CD4-positive, alpha-beta T cell (primary cell): ENCODE measurements at regions not wholly inside any gene's neighbourhood (a gene's known extent, or its start where the extent isn't known, plus 50 kb on each side); places are given as distances from the start of the nearest gene placed in this dataset.
"Not testable (repeated sequence)": the region's sequence is repeated elsewhere in the genome, so short reads cannot be mapped to it uniquely, and the experiment has no call there.

ENCODE experiments used
- ATAC-seq: fragments of 200-7000 bp; cut with Tn5 transposase; one replicate; pipeline ENCODE4 v1.10.0; 2022; ENCODE audit warnings: mild to moderate bottlenecking; ENCODE audit not compliant: poor library complexity
- CTCF ChIA-PET: fragments of 350-600 bp; sonication (Branson Sonifier 250); formaldehyde crosslinking; loops from one replicate; lab custom pipeline; 2021; ENCODE audit warnings: antibody characterized with exemption, inconsistent platforms; lab: Charles Lee
- POLR2A ChIA-PET: fragments of 350-600 bp; sonication (Branson Sonifier 250); formaldehyde crosslinking; loops from one replicate; lab custom pipeline; 2021; ENCODE audit warnings: antibody characterized with exemption, inconsistent platforms; lab: Charles Lee
- DNase-seq, 14 experiments: peaks; one replicate each; pipeline ENCODE4 v3.0.0-alpha.2; 2013 to 2020; ENCODE audit warnings: mixed read lengths in 2 of 14
- H3K27ac ChIP-seq, 2 donors: one replicate each; pipeline versions ENCODE4 v1.5.1 to v1.7.0; 2013; ENCODE audit warnings: low read length in 2 of 2, low read depth in 1 of 2, mild to moderate bottlenecking in 1 of 2
- H3K27me3 ChIP-seq, 2 experiments: 1 replicate in 1 of 2; 2 replicates in 1 of 2; pipeline versions ENCODE4 v1.6.1 to v1.7.0; 2013; ENCODE audit warnings: low read length in 2 of 2, control low read depth in 1 of 2, mild to moderate bottlenecking in 1 of 2, moderate library complexity in 1 of 2; ENCODE audit not compliant: insufficient read depth in 2 of 2, control insufficient read depth in 1 of 2
- H3K36me3 ChIP-seq: one replicate; pipeline ENCODE4 v1.6.1; 2013; ENCODE audit warnings: low read length, control low read depth; ENCODE audit not compliant: insufficient read depth
- H3K4me1 ChIP-seq: one replicate; pipeline ENCODE4 v1.6.1; 2013; ENCODE audit warnings: low read length, control low read depth; ENCODE audit not compliant: insufficient read depth
- H3K4me3 ChIP-seq: one replicate; pipeline ENCODE4 v1.5.1; 2013; ENCODE audit warnings: mild to moderate bottlenecking, low read length, moderate library complexity
- H3K9me3 ChIP-seq, 2 experiments: 1 replicate in 1 of 2; 2 replicates in 1 of 2; pipeline versions ENCODE4 v1.6.1 to v1.7.0; 2013; ENCODE audit warnings: low read length in 2 of 2, mild to moderate bottlenecking in 2 of 2, control low read depth in 1 of 2, moderate library complexity in 1 of 2; ENCODE audit not compliant: control insufficient read depth in 1 of 2, insufficient read depth in 1 of 2
- H3K27ac Mint-ChIP-seq: one replicate; pipeline ENCODE4 v1.8.0; 2020; ENCODE audit warnings: mixed read lengths
- H3K27me3 Mint-ChIP-seq: one replicate; pipeline ENCODE4 v1.8.0; 2021; ENCODE audit warnings: mixed read lengths
- H3K36me3 Mint-ChIP-seq: one replicate; pipeline ENCODE4 v1.8.0; 2021; ENCODE audit warnings: low read depth, mixed read lengths
- H3K4me1 Mint-ChIP-seq: one replicate; pipeline ENCODE4 v1.8.0; 2021; ENCODE audit warnings: low read depth, mixed read lengths
- H3K4me3 Mint-ChIP-seq: one replicate; pipeline ENCODE4 v1.8.0; 2020; ENCODE audit warnings: mild to moderate bottlenecking, mixed read lengths
- H3K9me3 Mint-ChIP-seq: one replicate; pipeline ENCODE4 v1.8.0; 2020; ENCODE audit warnings: mixed read lengths
- intact Hi-C, 2 experiments: fragments of 100-400 bp; cut with DNase I in 1 of 2; cut with micrococcal nuclease in 1 of 2; formaldehyde crosslinking; loops; one replicate each; pipeline versions ENCODE4 v1.15.1 to v1.9.0; 2023 to 2025; cut with DNase I, micrococcal nuclease
- TF ChIP-seq, protein P1 (sequence below): fragments of 200-600 bp; IDR thresholded peaks from one replicate; pipeline ENCODE4 v1.8.0; 2022; ENCODE audit warnings: antibody characterized with exemption, mild to moderate bottlenecking

DNA sequence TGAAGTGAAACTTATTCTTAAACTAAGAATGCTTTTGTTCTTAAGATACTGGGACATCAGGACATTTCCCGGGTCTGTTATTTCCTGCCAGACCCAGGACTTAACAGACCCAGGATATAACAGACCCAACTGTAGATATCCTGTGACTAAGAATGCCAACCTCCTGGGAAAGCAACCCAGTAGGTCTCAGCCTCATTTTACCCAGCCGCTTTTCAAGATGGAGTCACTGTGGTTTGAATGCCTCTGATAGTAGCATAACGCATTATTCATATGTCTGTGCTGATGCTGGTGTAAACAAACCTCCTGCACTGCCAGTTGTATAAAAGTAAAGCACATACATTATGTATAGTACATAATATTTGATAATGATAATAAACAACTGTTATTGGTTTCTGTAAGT lies 185.8 kb upstream of the GPRIN3 start:
- Histone ChIP-seq H3K36me3 (no peaks in the 10 kb centered on the region), H3K27ac (no peak overlapping the region), H3K9me3 (peaks cover 0 to 3% of the 10 kb centered on the region in 2 experiments), H3K4me3 (no peak overlapping the region), H3K4me1 (no peaks in the 10 kb centered on the region), H3K27me3 (no peaks in the 10 kb centered on the region)
- no peak overlapping the region for H3K4me3 Mint-ChIP-seq
- H3K27ac Mint-ChIP-seq, result no peak overlapping the region
- H3K4me1 Mint-ChIP-seq, result no peaks in the 10 kb centered on the region
- ATAC-seq, result no peak
- no peaks in the 10 kb centered on the region for H3K27me3 Mint-ChIP-seq
- intact Hi-C loops, result no loop called here
- TF ChIP-seq, protein P1, sequence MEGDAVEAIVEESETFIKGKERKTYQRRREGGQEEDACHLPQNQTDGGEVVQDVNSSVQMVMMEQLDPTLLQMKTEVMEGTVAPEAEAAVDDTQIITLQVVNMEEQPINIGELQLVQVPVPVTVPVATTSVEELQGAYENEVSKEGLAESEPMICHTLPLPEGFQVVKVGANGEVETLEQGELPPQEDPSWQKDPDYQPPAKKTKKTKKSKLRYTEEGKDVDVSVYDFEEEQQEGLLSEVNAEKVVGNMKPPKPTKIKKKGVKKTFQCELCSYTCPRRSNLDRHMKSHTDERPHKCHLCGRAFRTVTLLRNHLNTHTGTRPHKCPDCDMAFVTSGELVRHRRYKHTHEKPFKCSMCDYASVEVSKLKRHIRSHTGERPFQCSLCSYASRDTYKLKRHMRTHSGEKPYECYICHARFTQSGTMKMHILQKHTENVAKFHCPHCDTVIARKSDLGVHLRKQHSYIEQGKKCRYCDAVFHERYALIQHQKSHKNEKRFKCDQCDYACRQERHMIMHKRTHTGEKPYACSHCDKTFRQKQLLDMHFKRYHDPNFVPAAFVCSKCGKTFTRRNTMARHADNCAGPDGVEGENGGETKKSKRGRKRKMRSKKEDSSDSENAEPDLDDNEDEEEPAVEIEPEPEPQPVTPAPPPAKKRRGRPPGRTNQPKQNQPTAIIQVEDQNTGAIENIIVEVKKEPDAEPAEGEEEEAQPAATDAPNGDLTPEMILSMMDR, result no peak
- POLR2A ChIA-PET, result no interaction called here
- no peak for DNase-seq
- no peaks in the 10 kb centered on the region for H3K36me3 Mint-ChIP-seq
- CTCF ChIA-PET, result interaction anchor here (0.6 kb wide), 1 partner anchor 790 kb away, joined by 3 read pairs; no protein-coding TSS in a partner anchor
- H3K9me3 Mint-ChIP-seq, result no peaks in the 10 kb centered on the region

DNA sequence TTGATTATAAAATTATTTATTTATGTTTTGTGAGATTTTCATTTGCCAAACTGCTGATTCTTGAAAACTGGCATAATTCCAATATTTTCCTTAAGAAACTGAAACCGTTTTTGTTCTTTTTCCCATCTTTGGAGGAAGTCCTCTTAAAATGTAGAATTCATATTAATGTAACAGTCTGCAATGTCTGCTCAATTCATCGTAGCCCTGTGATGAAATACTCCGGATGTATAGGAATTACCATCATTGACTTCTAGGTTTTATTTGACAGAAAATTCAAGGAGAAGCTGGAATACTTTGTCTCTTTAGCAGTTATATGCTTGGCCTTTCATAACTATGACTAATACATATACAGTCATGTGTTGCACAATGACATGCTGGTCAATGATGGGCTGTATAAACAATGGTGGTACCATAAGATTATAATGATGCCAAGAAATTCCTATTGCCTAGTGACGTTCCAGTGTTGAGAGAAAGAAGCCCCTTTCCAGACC lies 185.0 kb upstream of the GPRIN3 start:
- no peak overlapping the region for H3K27ac Mint-ChIP-seq
- H3K36me3 Mint-ChIP-seq, result no peaks in the 10 kb centered on the region
- DNase-seq, result no peak
- H3K4me3 ChIP-seq, result no peak overlapping the region
- TF ChIP-seq, protein P1, result no peak
- H3K36me3 ChIP-seq, result no peaks in the 10 kb centered on the region
- H3K4me1 Mint-ChIP-seq, result no peaks in the 10 kb centered on the region
- no peak overlapping the region for H3K4me3 Mint-ChIP-seq
- ATAC-seq, result no peak
- no peaks in the 10 kb centered on the region for H3K27me3 ChIP-seq
- peaks cover 0 to 3% of the 10 kb centered on the region in 2 experiments for H3K9me3 ChIP-seq
- no peaks in the 10 kb centered on the region for H3K9me3 Mint-ChIP-seq
- no peaks in the 10 kb centered on the region for H3K4me1 ChIP-seq
- CTCF ChIA-PET, result no interaction called here
- intact Hi-C loops, result no loop called here
- POLR2A ChIA-PET, result no interaction called here
- H3K27ac ChIP-seq, result no peak overlapping the region
- H3K27me3 Mint-ChIP-seq, result no peaks in the 10 kb centered on the region

DNA sequence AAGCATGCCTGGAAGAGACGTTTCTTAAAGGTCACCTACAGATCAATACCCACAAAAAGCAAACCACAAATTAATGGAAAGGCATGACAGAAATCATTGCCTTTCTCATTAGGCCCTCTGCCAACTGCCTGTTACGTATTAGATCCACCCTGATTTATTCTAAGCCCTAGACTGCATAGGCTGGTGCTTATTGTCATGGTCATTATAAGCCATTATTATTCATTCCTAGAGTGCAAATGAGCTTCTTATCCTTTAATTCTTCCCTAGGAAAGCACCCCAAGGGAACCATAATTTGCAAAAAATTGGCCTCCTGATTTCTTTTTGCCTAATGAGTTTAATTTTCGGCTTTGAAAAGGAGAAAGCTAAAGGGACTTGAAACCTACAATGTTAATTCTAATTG lies 184.2 kb upstream of the GPRIN3 start:
- CTCF ChIA-PET, result no interaction called here
- Mint-ChIP-seq H3K4me3 (no peak overlapping the region), H3K9me3 (no peaks in the 10 kb centered on the region)

DNA sequence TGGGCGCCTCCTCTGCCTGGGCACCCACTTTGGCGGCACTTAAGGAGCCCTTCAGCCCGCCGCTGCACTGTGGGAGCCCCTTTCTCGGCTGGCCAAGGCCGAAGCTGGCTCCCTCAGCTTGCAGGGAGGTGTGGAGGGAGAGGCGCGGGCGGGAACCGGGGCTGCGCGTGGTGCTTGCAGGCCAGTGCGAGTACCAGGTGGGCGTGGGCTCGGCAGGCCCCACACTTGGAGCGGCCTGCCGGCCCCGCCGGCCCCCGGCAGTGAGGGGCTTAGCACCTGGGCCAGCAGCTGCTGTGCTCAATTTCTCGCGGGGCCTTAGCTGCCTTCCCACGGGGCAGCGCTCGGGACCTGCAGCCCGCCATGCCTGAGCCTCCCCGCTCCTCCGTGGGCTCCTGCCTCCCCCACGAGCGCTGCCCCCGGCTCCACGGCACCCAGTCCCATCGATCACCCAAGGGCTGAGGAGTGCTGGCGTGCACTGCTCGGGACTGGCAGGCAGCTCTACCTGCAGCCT lies 182.4 kb upstream of the GPRIN3 start:
- CTCF ChIA-PET, H3K9me3 ChIP-seq, POLR2A ChIA-PET, H3K4me1 Mint-ChIP-seq, H3K36me3 ChIP-seq, H3K4me3 ChIP-seq, H3K27me3 Mint-ChIP-seq, H3K27ac ChIP-seq, ATAC-seq, H3K27me3 ChIP-seq, H3K36me3 Mint-ChIP-seq, H3K27ac Mint-ChIP-seq, H3K4me3 Mint-ChIP-seq, DNase-seq, H3K9me3 Mint-ChIP-seq, H3K4me1 ChIP-seq: not testable (repeated sequence)
- intact Hi-C loops, result loop anchor here in 1 of 2 experiments (10.0 kb wide), 1 partner anchor 415 kb away; no protein-coding TSS in a partner anchor

More for the DNA sequence above, 184.2 kb upstream of the GPRIN3 start:
- ATAC-seq (no peak), DNase-seq (no peak)
- POLR2A ChIA-PET, result no interaction called here
- Mint-ChIP-seq H3K4me1 (no peaks in the 10 kb centered on the region), H3K27me3 (no peaks in the 10 kb centered on the region), H3K27ac (no peak overlapping the region), H3K36me3 (no peaks in the 10 kb centered on the region)
- peaks cover 0 to 3% of the 10 kb centered on the region in 2 experiments for H3K9me3 ChIP-seq
- TF ChIP-seq, protein P1, result no peak
- intact Hi-C loops, result no loop called here
- H3K27me3 ChIP-seq, result no peaks in the 10 kb centered on the region
- H3K27ac ChIP-seq, result no peak overlapping the region
- no peaks in the 10 kb centered on the region for H3K4me1 ChIP-seq
- no peaks in the 10 kb centered on the region for H3K36me3 ChIP-seq
- no peak overlapping the region for H3K4me3 ChIP-seq
